Nephron (organoid): ENCODE measurements at regions not wholly inside any gene's neighbourhood (a gene's known extent, or its start where the extent isn't known, plus 50 kb on each side); places are given as distances from the start of the nearest gene placed in this dataset.

Experiments used
- H3K27ac Mint-ChIP-seq, 3 experiments: 2 replicates each; pipeline ENCODE4 v1.8.0; 2020; ENCODE audit warnings: mixed read lengths in 3 of 3, mild to moderate bottlenecking in 2 of 3, moderate library complexity in 1 of 3
- H3K27me3 Mint-ChIP-seq: 2 replicates; pipeline ENCODE4 v1.8.0; 2021; ENCODE audit warnings: low read depth, mild to moderate bottlenecking, moderate library complexity, mixed read lengths
- H3K36me3 Mint-ChIP-seq: 2 replicates; pipeline ENCODE4 v1.8.0; 2020; ENCODE audit warnings: low read depth, mixed read lengths
- H3K4me1 Mint-ChIP-seq: 2 replicates; pipeline ENCODE4 v1.8.0; 2020; ENCODE audit warnings: mixed read lengths
- H3K4me3 Mint-ChIP-seq, 3 experiments: 2 replicates each; pipeline ENCODE4 v1.8.0; 2020; ENCODE audit warnings: mild to moderate bottlenecking in 3 of 3, mixed read lengths in 3 of 3, moderate library complexity in 2 of 3
- H3K9me3 Mint-ChIP-seq: 2 replicates; pipeline ENCODE4 v1.8.0; 2020; ENCODE audit warnings: mixed read lengths
- TF ChIP-seq, protein P1 (sequence below), 3 experiments: fragments of 200-600 bp; sonication (generic); IDR thresholded peaks; one replicate each; pipeline ENCODE4 v1.5.0; 2021; ENCODE audit warnings: antibody characterized with exemption in 3 of 3; ENCODE audit not compliant: unreplicated experiment in 3 of 3

- Mint-ChIP-seq H3K9me3 (no peaks in the 10 kb centered on the region), H3K36me3 (no peaks in the 10 kb centered on the region), H3K27ac (no peak overlapping the region), H3K27me3 (peaks cover 3% of the 10 kb centered on the region), H3K4me1 (peaks cover 4% of the 10 kb centered on the region), H3K4me3 (no peak overlapping the region)
- TF ChIP-seq, protein P1, sequence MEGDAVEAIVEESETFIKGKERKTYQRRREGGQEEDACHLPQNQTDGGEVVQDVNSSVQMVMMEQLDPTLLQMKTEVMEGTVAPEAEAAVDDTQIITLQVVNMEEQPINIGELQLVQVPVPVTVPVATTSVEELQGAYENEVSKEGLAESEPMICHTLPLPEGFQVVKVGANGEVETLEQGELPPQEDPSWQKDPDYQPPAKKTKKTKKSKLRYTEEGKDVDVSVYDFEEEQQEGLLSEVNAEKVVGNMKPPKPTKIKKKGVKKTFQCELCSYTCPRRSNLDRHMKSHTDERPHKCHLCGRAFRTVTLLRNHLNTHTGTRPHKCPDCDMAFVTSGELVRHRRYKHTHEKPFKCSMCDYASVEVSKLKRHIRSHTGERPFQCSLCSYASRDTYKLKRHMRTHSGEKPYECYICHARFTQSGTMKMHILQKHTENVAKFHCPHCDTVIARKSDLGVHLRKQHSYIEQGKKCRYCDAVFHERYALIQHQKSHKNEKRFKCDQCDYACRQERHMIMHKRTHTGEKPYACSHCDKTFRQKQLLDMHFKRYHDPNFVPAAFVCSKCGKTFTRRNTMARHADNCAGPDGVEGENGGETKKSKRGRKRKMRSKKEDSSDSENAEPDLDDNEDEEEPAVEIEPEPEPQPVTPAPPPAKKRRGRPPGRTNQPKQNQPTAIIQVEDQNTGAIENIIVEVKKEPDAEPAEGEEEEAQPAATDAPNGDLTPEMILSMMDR (IDR thresholded peaks at IDR 0.05; ENCODE audit: unreplicated experiment in 3 of 3) = no peak
Observed at GRCh38 chr3:76897076-76897475, 142.8 kb upstream of the ROBO2 start.

GRCh38 chr3:76900596-76900995 lies 139.3 kb upstream of the ROBO2 start:
- peaks cover 3% of the 10 kb centered on the region for H3K27me3 Mint-ChIP-seq
- TF ChIP-seq, protein P1 (IDR thresholded peaks at IDR 0.05; ENCODE audit: unreplicated experiment in 3 of 3) = no peak
- peaks cover 4% of the 10 kb centered on the region for H3K4me1 Mint-ChIP-seq
- H3K27ac Mint-ChIP-seq = no peak overlapping the region
- H3K36me3 Mint-ChIP-seq = no peaks in the 10 kb centered on the region
- peaks cover 4% of the 10 kb centered on the region for H3K9me3 Mint-ChIP-seq
- H3K4me3 Mint-ChIP-seq = no peak overlapping the region

DNA sequence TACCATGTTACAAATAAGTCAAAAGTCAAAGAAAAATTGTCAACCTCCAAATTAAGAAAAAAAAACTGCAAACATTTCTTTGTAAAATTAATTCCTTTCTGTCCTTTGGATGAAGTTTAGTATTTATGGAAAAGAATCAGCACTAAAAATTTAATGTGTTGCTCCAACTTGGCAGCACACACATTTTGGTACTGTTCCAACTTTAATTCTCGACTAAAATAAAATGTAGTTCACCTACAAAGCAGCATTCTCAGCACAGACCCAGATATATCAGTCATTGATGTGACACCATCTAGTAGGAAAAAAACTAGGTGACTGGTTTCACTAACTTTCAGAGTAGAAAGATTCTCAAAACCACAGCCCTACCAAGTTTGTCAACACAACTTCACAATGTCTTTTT lies 131.7 kb upstream of the ROBO2 start:
- Mint-ChIP-seq H3K36me3 (no peaks in the 10 kb centered on the region), H3K9me3 (peaks cover 4% of the 10 kb centered on the region), H3K27me3 (no peaks in the 10 kb centered on the region), H3K4me1 (peaks cover 10% of the 10 kb centered on the region), H3K27ac (peak overlapping the region in 2 of 3 experiments; percentile 45 to 53), H3K4me3 (no peak overlapping the region)
- TF ChIP-seq, protein P1 (IDR thresholded peaks at IDR 0.05; ENCODE audit: unreplicated experiment in 3 of 3) = no peak

GRCh38 chr3:76912841-76913383 lies 127.0 kb upstream of the ROBO2 start:
- Mint-ChIP-seq H3K4me1 (peaks cover 10% of the 10 kb centered on the region), H3K4me3 (peak overlapping the region; percentile 1 to 9 (median 7)), H3K27me3 (no peaks in the 10 kb centered on the region), H3K36me3 (no peaks in the 10 kb centered on the region), H3K9me3 (no peaks in the 10 kb centered on the region), H3K27ac (no peak overlapping the region)
- TF ChIP-seq, protein P1 (IDR thresholded peaks at IDR 0.05; ENCODE audit: unreplicated experiment in 3 of 3) = no peak

- TF ChIP-seq, protein P1 (IDR thresholded peaks at IDR 0.05; ENCODE audit: unreplicated experiment in 3 of 3) = no peak
- no peaks in the 10 kb centered on the region for H3K27me3 Mint-ChIP-seq
- no peak overlapping the region for H3K4me3 Mint-ChIP-seq
- H3K27ac Mint-ChIP-seq = no peak overlapping the region
- H3K36me3 Mint-ChIP-seq = no peaks in the 10 kb centered on the region
- H3K9me3 Mint-ChIP-seq = no peaks in the 10 kb centered on the region
- H3K4me1 Mint-ChIP-seq = no peaks in the 10 kb centered on the region
Observed at GRCh38 chr3:76917436-76917835, 122.5 kb upstream of the ROBO2 start.

GRCh38 chr3:76920511-76920910 lies 119.4 kb upstream of the ROBO2 start:
- H3K27ac Mint-ChIP-seq = no peak overlapping the region
- no peak overlapping the region for H3K4me3 Mint-ChIP-seq
- no peaks in the 10 kb centered on the region for H3K4me1 Mint-ChIP-seq
- no peaks in the 10 kb centered on the region for H3K36me3 Mint-ChIP-seq
- no peaks in the 10 kb centered on the region for H3K27me3 Mint-ChIP-seq
- TF ChIP-seq, protein P1 (IDR thresholded peaks at IDR 0.05; ENCODE audit: unreplicated experiment in 3 of 3) = no peak
- H3K9me3 Mint-ChIP-seq = no peaks in the 10 kb centered on the region
